HCT116 (cell line): ENCODE measurements at regions not wholly inside any gene's neighbourhood (a gene's known extent, or its start where the extent isn't known, plus 50 kb on each side); places are given as distances from the start of the nearest gene placed in this dataset.

Source experiments
- ATAC-seq: fragments of 200-7000 bp; cut with Tn5 transposase; 2 replicates; pipeline ENCODE4 v1.9.1; 2020; ENCODE audit warnings: mild to moderate bottlenecking, moderate library complexity
- BruUV-seq: library from RNA; stranded (reverse); fragments of 400-500 nt; replicated peaks from 2 replicates; lab custom pipeline; 2021; lab: Mats Ljungman, UMichigan
- CTCF ChIA-PET: fragments of 300-600 bp; sonication (Branson Sonifier 250); formaldehyde crosslinking; loops from one replicate; lab custom pipeline; 2021; ENCODE audit warnings: antibody characterized with exemption; lab: Charles Lee
- POLR2A ChIA-PET: fragments of 300-600, 350-600 bp; sonication (Branson Sonifier 250); formaldehyde crosslinking; loops from one replicate; lab custom pipeline; 2021; ENCODE audit warnings: antibody characterized with exemption; lab: Charles Lee
- RAD21 ChIA-PET, 2 experiments: fragments of 300-600 bp; sonication (Branson Sonifier 250); formaldehyde crosslinking; loops; one replicate each; lab custom pipeline; 2023; ENCODE audit warnings: low total read pairs in 2 of 2; ENCODE audit not compliant: uncharacterized antibody in 2 of 2, unreplicated experiment in 2 of 2, low non-redundant PET in 1 of 2; lab: Charles Lee
- DNase-seq: peaks from one replicate; pipeline ENCODE4 v3.0.0-alpha.2; 2010; ENCODE audit warnings: low read depth, low spot score
- H2AFZ ChIP-seq: fragments of 200-600 bp; shearing (Covaris generic), sonication (generic); 2 replicates; pipeline ENCODE4 v1.6.1; 2017; ENCODE audit warnings: low read depth, mixed run types, mixed read lengths, antibody characterized with exemption, low read length; ENCODE audit not compliant: poor library complexity, severe bottlenecking
- H3K27ac ChIP-seq: 2 replicates; pipeline ENCODE4 v1.5.1; 2012; ENCODE audit warnings: low read depth, low read length
- H3K27me3 ChIP-seq: fragments of 200-600 bp; sonication (generic); 2 replicates; pipeline ENCODE4 v1.6.1; 2016; ENCODE audit warnings: mixed run types, low read length, mixed read lengths; ENCODE audit not compliant: insufficient read depth
- H3K36me3 ChIP-seq, 2 experiments: fragments of 200-500 bp in 1 of 2; fragments of 200-600 bp in 1 of 2; sonication (Bioruptor generic) in 1 of 2; sonication (generic) in 1 of 2; 2 replicates each; pipeline versions ENCODE4 v1.5.1 to v1.6.1; 2014 to 2016; ENCODE audit warnings: low read length in 2 of 2, inconsistent platforms in 1 of 2, mixed read lengths in 1 of 2, mixed run types in 1 of 2; ENCODE audit not compliant: insufficient read depth in 2 of 2, control insufficient read depth in 1 of 2
- H3K4me1 ChIP-seq, 2 experiments: fragments of 200-600 bp in 1 of 2; sonication (generic) in 1 of 2; 2 replicates each; pipeline versions ENCODE4 v1.5.1 to v1.6.1; 2012 to 2017; ENCODE audit warnings: low read length in 2 of 2, inconsistent platforms in 1 of 2, mild to moderate bottlenecking in 1 of 2, mixed read lengths in 1 of 2, mixed run types in 1 of 2, moderate library complexity in 1 of 2; ENCODE audit not compliant: insufficient read depth in 2 of 2, control insufficient read depth in 1 of 2
- H3K4me2 ChIP-seq: fragments of 200-600 bp; sonication (generic); 2 replicates; pipeline ENCODE4 v1.6.1; 2017; ENCODE audit warnings: mixed run types, low read length, mixed read lengths
- H3K4me3 ChIP-seq, 2 experiments: fragments of 200-600 bp in 1 of 2; sonication (generic) in 1 of 2; replicated peaks in 1 of 2; 2 replicates each; pipeline ENCODE4 v1.5.1; 2011 to 2016; ENCODE audit warnings: low read length in 2 of 2, control low read depth in 1 of 2, low read depth in 1 of 2, mild to moderate bottlenecking in 1 of 2, mixed read lengths in 1 of 2, mixed run types in 1 of 2
- H3K79me2 ChIP-seq: fragments of 200-600 bp; sonication (generic); 2 replicates; pipeline ENCODE4 v1.6.1; 2017; ENCODE audit warnings: mild to moderate bottlenecking, mixed run types, low read length, moderate library complexity, mixed read lengths; ENCODE audit not compliant: insufficient read depth
- H3K9ac ChIP-seq: fragments of 200-600 bp; sonication (generic); 2 replicates; pipeline ENCODE4 v1.6.1; 2016; ENCODE audit warnings: low read length, mixed read lengths
- H3K9me2 ChIP-seq: fragments of 200-600 bp; sonication (generic), shearing (Covaris generic); 2 replicates; pipeline ENCODE4 v1.6.1; 2017; ENCODE audit warnings: mixed run types, mild to moderate bottlenecking, moderate library complexity; ENCODE audit not compliant: insufficient read depth
- H3K9me3 ChIP-seq, 2 experiments: fragments of 200-500 bp in 1 of 2; fragments of 200-600 bp in 1 of 2; sonication (Bioruptor generic) in 1 of 2; sonication (generic) in 1 of 2; 2 replicates each; pipeline ENCODE4 v1.6.1; 2014 to 2017; ENCODE audit warnings: low read length in 2 of 2, mixed read lengths in 2 of 2, inconsistent platforms in 1 of 2, low read depth in 1 of 2, mild to moderate bottlenecking in 1 of 2, mixed run types in 1 of 2, moderate library complexity in 1 of 2; ENCODE audit not compliant: control insufficient read depth in 1 of 2, insufficient read depth in 1 of 2
- H4K20me1 ChIP-seq: fragments of 200-600 bp; sonication (generic), shearing (Covaris generic); 2 replicates; pipeline ENCODE4 v1.6.1; 2017; ENCODE audit warnings: mixed run types, mild to moderate bottlenecking, moderate library complexity; ENCODE audit not compliant: insufficient read depth
- ATF3 ChIP-seq: IDR thresholded peaks from 2 replicates; pipeline ENCODE4 v1.6.1; 2012
- CBX3 ChIP-seq: IDR thresholded peaks from 2 replicates; pipeline ENCODE4 v1.6.1; 2012; ENCODE audit warnings: low read depth
- CEBPB ChIP-seq: IDR thresholded peaks from 2 replicates; pipeline ENCODE4 v1.6.1; 2012; ENCODE audit warnings: low read depth
- EGR1 ChIP-seq: IDR thresholded peaks from 2 replicates; pipeline ENCODE4 v1.6.1; 2012; ENCODE audit warnings: low read depth
- ELF1 ChIP-seq: IDR thresholded peaks from 2 replicates; pipeline ENCODE4 v1.6.1; 2012; ENCODE audit warnings: low read depth, borderline replicate concordance
- EZH2 ChIP-seq: fragments of 200-600 bp; sonication (generic); IDR thresholded peaks from 2 replicates; pipeline ENCODE4 v1.6.1; 2017; ENCODE audit warnings: antibody characterized with exemption, mixed run types
- EZH2phosphoT487 ChIP-seq: fragments of 200-600 bp; IDR thresholded peaks from 2 replicates; pipeline ENCODE4 v1.6.1; 2018; ENCODE audit warnings: antibody characterized with exemption, borderline replicate concordance
- FOSL1 ChIP-seq: IDR thresholded peaks from 2 replicates; pipeline ENCODE4 v1.6.1; 2012; ENCODE audit warnings: low read depth
- JUND ChIP-seq: IDR thresholded peaks from 2 replicates; pipeline ENCODE4 v1.6.1; 2012
- POLR2A ChIP-seq: IDR thresholded peaks from 2 replicates; pipeline ENCODE4 v1.7.0; 2011; ENCODE audit warnings: borderline replicate concordance; ENCODE audit not compliant: insufficient read depth, insufficient read length; ENCODE audit errors: extremely low read depth
- RAD21 ChIP-seq: IDR thresholded peaks from 2 replicates; pipeline ENCODE4 v1.6.1; 2012; ENCODE audit warnings: low read depth, mild to moderate bottlenecking
- REST ChIP-seq: IDR thresholded peaks from 2 replicates; pipeline ENCODE4 v1.6.1; 2012; ENCODE audit warnings: low read depth
- SRF ChIP-seq: IDR thresholded peaks from 2 replicates; pipeline ENCODE4 v1.6.1; 2012; ENCODE audit warnings: low read depth
- ZBTB33 ChIP-seq: IDR thresholded peaks from 2 replicates; pipeline ENCODE4 v1.6.1; 2011; ENCODE audit warnings: mild to moderate bottlenecking, low read length, moderate library complexity; ENCODE audit not compliant: insufficient replicate concordance; ENCODE audit errors: extremely low read depth
- ZNF274 ChIP-seq: fragments of 200-500 bp; sonication (Bioruptor generic); IDR thresholded peaks from 2 replicates; pipeline ENCODE4 v1.6.1; 2014; ENCODE audit warnings: mild to moderate bottlenecking, low read depth, low read length, inconsistent platforms
- intact Hi-C: fragments of 100-400 bp; cut with micrococcal nuclease; formaldehyde crosslinking; loops from 2 replicates; pipeline ENCODE4 v1.10.0; 2022

GRCh38 chr3:99479768-99480167 lies 158.6 kb upstream of the COL8A1 start:
- Histone ChIP-seq H3K79me2 (no peaks in the 10 kb centered on the region), H4K20me1 (no peaks in the 10 kb centered on the region), H3K36me3 (no peaks in the 10 kb centered on the region), H3K4me1 (no peaks in the 10 kb centered on the region), H3K27me3 (0 out of 2 replicates have a peak, but pooled peaks cover 7% of the 10 kb centered on the region), H3K9me3 (0 out of 4 replicates have a peak, but pooled peaks cover 0 to 5% of the 10 kb centered on the region in 2 experiments), H3K4me3 (no peak overlapping the region), H2AFZ (no peak overlapping the region), H3K4me2 (no peak overlapping the region), H3K27ac (no peak overlapping the region), H3K9ac (no peak overlapping the region), H3K9me2 (no peaks in the 10 kb centered on the region)
- no peak for DNase-seq
- intact Hi-C loops, result no loop called here
- ChIA-PET POLR2A (no interaction called here), CTCF (no interaction called here), RAD21 (no interaction called here)
- TF ChIP-seq EZH2, result no peak
- TF ChIP-seq JUND, result no peak
- TF ChIP-seq CBX3, result no peak
- TF ChIP-seq ZNF274, result no peak
- TF ChIP-seq ATF3, result no peak
- no peak for TF ChIP-seq EGR1
- no peak for TF ChIP-seq SRF
- TF ChIP-seq REST, result no peak
- TF ChIP-seq FOSL1, result no peak
- TF ChIP-seq EZH2phosphoT487, result no peak
- no peak for TF ChIP-seq ZBTB33
- no peak for TF ChIP-seq CEBPB
- TF ChIP-seq POLR2A, result no peak
- TF ChIP-seq RAD21, result no peak
- no peak for TF ChIP-seq ELF1
- ATAC-seq, result no peak
- BruUV-seq, result no TSS peak
